Glutamatergic neuron (in vitro differentiated cells): ENCODE measurements at regions not wholly inside any gene's neighbourhood (a gene's known extent, or its start where the extent isn't known, plus 50 kb on each side); places are given as distances from the start of the nearest gene placed in this dataset.

Source experiments
- DNase-seq: peaks from one replicate; pipeline ENCODE4 v3.0.0; 2022
- H3K27ac Mint-ChIP-seq: one replicate; pipeline ENCODE4 v1.8.0; 2020; ENCODE audit warnings: mild to moderate bottlenecking, mixed read lengths, inconsistent platforms; ENCODE audit not compliant: unreplicated experiment
- H3K27me3 Mint-ChIP-seq: one replicate; pipeline ENCODE4 v1.8.0; 2020; ENCODE audit warnings: mild to moderate bottlenecking, moderate library complexity, mixed read lengths, inconsistent platforms; ENCODE audit not compliant: unreplicated experiment
- H3K36me3 Mint-ChIP-seq: one replicate; pipeline ENCODE4 v1.8.0; 2020; ENCODE audit warnings: mild to moderate bottlenecking, mixed read lengths, inconsistent platforms; ENCODE audit not compliant: unreplicated experiment
- H3K4me1 Mint-ChIP-seq: one replicate; pipeline ENCODE4 v1.8.0; 2020; ENCODE audit warnings: mild to moderate bottlenecking, low read depth, mixed read lengths, inconsistent platforms; ENCODE audit not compliant: unreplicated experiment
- H3K4me3 Mint-ChIP-seq: one replicate; pipeline ENCODE4 v1.8.0; 2020; ENCODE audit warnings: mild to moderate bottlenecking, mixed read lengths, inconsistent platforms; ENCODE audit not compliant: unreplicated experiment
- H3K9me3 Mint-ChIP-seq: one replicate; pipeline ENCODE4 v1.8.0; 2020; ENCODE audit warnings: mild to moderate bottlenecking, moderate library complexity, mixed read lengths, inconsistent platforms; ENCODE audit not compliant: unreplicated experiment
- TF ChIP-seq, protein P1 (sequence below): fragments of 200-600 bp; sonication (generic); IDR thresholded peaks from one replicate; pipeline ENCODE4 v1.5.0; 2021; ENCODE audit not compliant: partially characterized antibody, unreplicated experiment

- DNase-seq = no peak
- peaks cover 12% of the 10 kb centered on the region for H3K4me1 Mint-ChIP-seq
- H3K4me3 Mint-ChIP-seq = no peak overlapping the region
- no peaks in the 10 kb centered on the region for H3K27me3 Mint-ChIP-seq
- TF ChIP-seq, protein P1, sequence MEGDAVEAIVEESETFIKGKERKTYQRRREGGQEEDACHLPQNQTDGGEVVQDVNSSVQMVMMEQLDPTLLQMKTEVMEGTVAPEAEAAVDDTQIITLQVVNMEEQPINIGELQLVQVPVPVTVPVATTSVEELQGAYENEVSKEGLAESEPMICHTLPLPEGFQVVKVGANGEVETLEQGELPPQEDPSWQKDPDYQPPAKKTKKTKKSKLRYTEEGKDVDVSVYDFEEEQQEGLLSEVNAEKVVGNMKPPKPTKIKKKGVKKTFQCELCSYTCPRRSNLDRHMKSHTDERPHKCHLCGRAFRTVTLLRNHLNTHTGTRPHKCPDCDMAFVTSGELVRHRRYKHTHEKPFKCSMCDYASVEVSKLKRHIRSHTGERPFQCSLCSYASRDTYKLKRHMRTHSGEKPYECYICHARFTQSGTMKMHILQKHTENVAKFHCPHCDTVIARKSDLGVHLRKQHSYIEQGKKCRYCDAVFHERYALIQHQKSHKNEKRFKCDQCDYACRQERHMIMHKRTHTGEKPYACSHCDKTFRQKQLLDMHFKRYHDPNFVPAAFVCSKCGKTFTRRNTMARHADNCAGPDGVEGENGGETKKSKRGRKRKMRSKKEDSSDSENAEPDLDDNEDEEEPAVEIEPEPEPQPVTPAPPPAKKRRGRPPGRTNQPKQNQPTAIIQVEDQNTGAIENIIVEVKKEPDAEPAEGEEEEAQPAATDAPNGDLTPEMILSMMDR = no peak
- no peaks in the 10 kb centered on the region for H3K36me3 Mint-ChIP-seq
- no peak overlapping the region for H3K27ac Mint-ChIP-seq
- H3K9me3 Mint-ChIP-seq = no peaks in the 10 kb centered on the region
Measured at GRCh38 chr5:36396640-36397039, 94.9 kb upstream of the RANBP3L start.

GRCh38 chr5:36397901-36398536 is 96.3 kb upstream of the RANBP3L start:
- H3K4me3 Mint-ChIP-seq = no peak overlapping the region
- no peaks in the 10 kb centered on the region for H3K9me3 Mint-ChIP-seq
- peaks cover 3% of the 10 kb centered on the region for H3K4me1 Mint-ChIP-seq
- H3K27ac Mint-ChIP-seq = no peak overlapping the region
- no peaks in the 10 kb centered on the region for H3K36me3 Mint-ChIP-seq
- no peak for DNase-seq
- TF ChIP-seq, protein P1 = no peak
- H3K27me3 Mint-ChIP-seq = no peaks in the 10 kb centered on the region

DNA sequence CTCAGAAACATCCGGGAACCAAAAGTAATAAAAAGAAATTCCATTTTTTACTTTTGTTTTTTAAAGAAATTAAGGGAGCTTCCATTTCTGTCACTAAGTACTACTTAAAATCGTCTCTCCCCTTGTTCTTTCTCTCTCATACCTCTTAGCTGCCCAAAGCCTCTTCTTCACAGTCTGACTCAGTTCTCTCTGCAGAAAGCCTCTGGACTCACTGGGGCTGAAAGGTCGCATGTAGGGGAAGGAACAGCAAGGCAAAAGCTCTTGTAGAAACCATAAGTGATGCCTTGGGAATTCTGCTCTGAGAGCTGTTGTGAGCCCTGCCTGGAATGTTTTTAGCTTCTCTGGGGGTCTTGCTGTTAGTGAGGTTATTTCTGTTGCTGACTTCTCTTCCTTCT is 100.8 kb upstream of the RANBP3L start:
- Mint-ChIP-seq H3K27me3 (no peaks in the 10 kb centered on the region), H3K4me3 (no peak overlapping the region), H3K36me3 (no peaks in the 10 kb centered on the region), H3K4me1 (peaks cover 3% of the 10 kb centered on the region), H3K9me3 (no peaks in the 10 kb centered on the region), H3K27ac (no peak overlapping the region)
- DNase-seq = no peak
- TF ChIP-seq, protein P1 = no peak

GRCh38 chr5:36403632-36404311 is 102.1 kb upstream of the RANBP3L start:
- H3K4me1 Mint-ChIP-seq = peaks cover 3% of the 10 kb centered on the region
- H3K27me3 Mint-ChIP-seq = no peaks in the 10 kb centered on the region
- no peaks in the 10 kb centered on the region for H3K36me3 Mint-ChIP-seq
- no peak overlapping the region for H3K4me3 Mint-ChIP-seq
- H3K27ac Mint-ChIP-seq = no peak overlapping the region
- DNase-seq = no peak
- TF ChIP-seq, protein P1 = no peak
- no peaks in the 10 kb centered on the region for H3K9me3 Mint-ChIP-seq

DNA sequence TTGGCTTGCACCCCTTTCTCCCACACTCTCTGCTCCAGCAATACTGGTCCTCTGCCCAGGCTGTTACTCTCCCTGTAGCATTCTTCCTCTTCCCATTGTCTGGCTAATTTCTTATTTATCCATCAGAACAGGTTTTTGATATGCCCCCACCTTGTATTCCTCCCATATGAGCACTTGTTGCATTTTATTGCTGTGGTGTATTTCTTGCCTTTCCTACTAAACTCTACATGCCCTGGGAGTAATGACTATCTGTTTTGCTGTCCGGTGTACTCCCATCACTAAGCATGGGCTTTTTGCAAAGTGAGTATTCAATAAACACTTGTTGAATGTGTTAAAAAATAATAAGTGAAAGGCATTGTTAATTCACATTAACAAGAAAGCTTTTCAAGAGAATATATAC is 104.3 kb upstream of the RANBP3L start:
- TF ChIP-seq, protein P1 = no peak
- Mint-ChIP-seq H3K27ac (no peak overlapping the region), H3K27me3 (no peaks in the 10 kb centered on the region), H3K9me3 (no peaks in the 10 kb centered on the region), H3K36me3 (no peaks in the 10 kb centered on the region), H3K4me3 (no peak overlapping the region), H3K4me1 (no peaks in the 10 kb centered on the region)
- no peak for DNase-seq
